ENCODE measurements at regions not wholly inside any gene's neighbourhood (a gene's known extent, or its start where the extent isn't known, plus 50 kb on each side); places are given as distances from the start of the nearest gene placed in this dataset.

- no peaks in the 10 kb centered on the region for H3K36me3 Mint-ChIP-seq (ENCODE audit: insufficient read depth)
- no peak for TF ChIP-seq CTCF (IDR thresholded peaks at IDR 0.05; ENCODE audit: unreplicated experiment)
- no peak for DNase-seq (ENCODE audit: low spot score, unreplicated experiment)
- no peak overlapping the region for H3K27ac Mint-ChIP-seq
- peaks cover 16% of the 10 kb centered on the region for H3K27me3 Mint-ChIP-seq
- H3K4me3 Mint-ChIP-seq (ENCODE audit: low read depth), result no peak overlapping the region
- H3K4me1 Mint-ChIP-seq (ENCODE audit: low read depth), result peaks cover 38% of the 10 kb centered on the region
- peaks cover 3% of the 10 kb centered on the region for H3K9me3 Mint-ChIP-seq (ENCODE audit: low read depth)
Measured at GRCh38 chr16:87243478-87243877, 73.7 kb downstream of the C16orf95 start.

GRCh38 chr16:87244636-87245197, 72.5 kb downstream of the C16orf95 start:
- no peak overlapping the region for H3K27ac Mint-ChIP-seq
- TF ChIP-seq CTCF (IDR thresholded peaks at IDR 0.05; ENCODE audit: unreplicated experiment), result no peak
- H3K9me3 Mint-ChIP-seq (ENCODE audit: low read depth), result peaks cover 3% of the 10 kb centered on the region
- H3K27me3 Mint-ChIP-seq, result peaks cover 16% of the 10 kb centered on the region
- peaks cover 34% of the 10 kb centered on the region for H3K4me1 Mint-ChIP-seq (ENCODE audit: low read depth)
- no peaks in the 10 kb centered on the region for H3K36me3 Mint-ChIP-seq (ENCODE audit: insufficient read depth)
- no peak overlapping the region for H3K4me3 Mint-ChIP-seq (ENCODE audit: low read depth)
- DNase-seq (ENCODE audit: low spot score, unreplicated experiment), result no peak

GRCh38 chr16:87245511-87245910, 71.7 kb downstream of the C16orf95 start:
- Mint-ChIP-seq H3K9me3 (ENCODE audit: low read depth) (peaks cover 3% of the 10 kb centered on the region), H3K27me3 (peaks cover 13% of the 10 kb centered on the region), H3K27ac (no peak overlapping the region), H3K4me1 (ENCODE audit: low read depth) (peaks cover 30% of the 10 kb centered on the region), H3K4me3 (ENCODE audit: low read depth) (peak overlapping the region; percentile 9), H3K36me3 (ENCODE audit: insufficient read depth) (no peaks in the 10 kb centered on the region)
- DNase-seq (ENCODE audit: low spot score, unreplicated experiment), result no peak
- TF ChIP-seq CTCF (IDR thresholded peaks at IDR 0.05; ENCODE audit: unreplicated experiment), result no peak

- peaks cover 5% of the 10 kb centered on the region for H3K27me3 Mint-ChIP-seq
- peaks cover 3% of the 10 kb centered on the region for H3K9me3 Mint-ChIP-seq (ENCODE audit: low read depth)
- no peak overlapping the region for H3K4me3 Mint-ChIP-seq (ENCODE audit: low read depth)
- H3K4me1 Mint-ChIP-seq (ENCODE audit: low read depth), result peaks cover 23% of the 10 kb centered on the region
- TF ChIP-seq CTCF (IDR thresholded peaks at IDR 0.05; ENCODE audit: unreplicated experiment), result no peak
- H3K27ac Mint-ChIP-seq, result peak overlapping the region; percentile 54
- DNase-seq (ENCODE audit: low spot score, unreplicated experiment), result no peak
- H3K36me3 Mint-ChIP-seq (ENCODE audit: insufficient read depth), result no peaks in the 10 kb centered on the region
Measured at GRCh38 chr16:87246269-87247065, 70.7 kb downstream of the C16orf95 start.

- H3K27ac Mint-ChIP-seq, result no peak overlapping the region
Measured at GRCh38 chr16:87248714-87249113, 68.5 kb downstream of the C16orf95 start.

More at GRCh38 chr16:87248714-87249113, 68.5 kb downstream of the C16orf95 start:
- no peaks in the 10 kb centered on the region for H3K36me3 Mint-ChIP-seq (ENCODE audit: insufficient read depth)
- no peak overlapping the region for H3K4me3 Mint-ChIP-seq (ENCODE audit: low read depth)
- H3K4me1 Mint-ChIP-seq (ENCODE audit: low read depth), result peaks cover 28% of the 10 kb centered on the region
- TF ChIP-seq CTCF (IDR thresholded peaks at IDR 0.05; ENCODE audit: unreplicated experiment), result no peak
- peaks cover 3% of the 10 kb centered on the region for H3K9me3 Mint-ChIP-seq (ENCODE audit: low read depth)
- no peak for DNase-seq (ENCODE audit: low spot score, unreplicated experiment)
- peaks cover 8% of the 10 kb centered on the region for H3K27me3 Mint-ChIP-seq
